ENCODE measurements at regions not wholly inside any gene's neighbourhood (a gene's known extent, or its start where the extent isn't known, plus 50 kb on each side); places are given as distances from the start of the nearest gene placed in this dataset.

- DNase-seq (ENCODE audit: low read depth): no peak
- no peak for TF ChIP-seq CTCF (IDR thresholded peaks at IDR 0.05; ENCODE audit: insufficient read depth, low read depth, low read length, missing control alignments)
- no peak overlapping the region for H3K4me3 ChIP-seq (ENCODE audit: low read length)
Observed at GRCh38 chr19:31424861-31425620, 75.8 kb upstream of the TSHZ3 start.

- no peak for DNase-seq (ENCODE audit: low read depth)
Observed at GRCh38 chr19:31427857-31428256, 78.6 kb upstream of the TSHZ3 start.

GRCh38 chr19:31430381-31430780 is 81.1 kb upstream of the TSHZ3 start:
- DNase-seq (ENCODE audit: low read depth): no peak
- TF ChIP-seq CTCF (IDR thresholded peaks at IDR 0.05; ENCODE audit: insufficient read depth, low read depth, low read length, missing control alignments): no peak
- H3K4me3 ChIP-seq (ENCODE audit: low read length): no peak overlapping the region

More at GRCh38 chr19:31427857-31428256, 78.6 kb upstream of the TSHZ3 start:
- no peak overlapping the region for H3K4me3 ChIP-seq (ENCODE audit: low read length)
- no peak for TF ChIP-seq CTCF (IDR thresholded peaks at IDR 0.05; ENCODE audit: insufficient read depth, low read depth, low read length, missing control alignments)

- no peak for DNase-seq (ENCODE audit: low read depth)
- H3K4me3 ChIP-seq (ENCODE audit: low read length): no peak overlapping the region
- TF ChIP-seq CTCF (IDR thresholded peaks at IDR 0.05; ENCODE audit: insufficient read depth, low read depth, low read length, missing control alignments): no peak
Observed at GRCh38 chr19:31432201-31432810, 83.1 kb upstream of the TSHZ3 start.

- no peak overlapping the region for H3K4me3 ChIP-seq (ENCODE audit: low read length)
- no peak for TF ChIP-seq CTCF (IDR thresholded peaks at IDR 0.05; ENCODE audit: insufficient read depth, low read depth, low read length, missing control alignments)
- DNase-seq (ENCODE audit: low read depth): no peak
Observed at GRCh38 chr19:31436121-31436776, 87.0 kb upstream of the TSHZ3 start.

GRCh38 chr19:31438401-31439269 is 89.4 kb upstream of the TSHZ3 start:
- TF ChIP-seq CTCF (IDR thresholded peaks at IDR 0.05; ENCODE audit: insufficient read depth, low read depth, low read length, missing control alignments): no peak
- no peak for DNase-seq (ENCODE audit: low read depth)
- H3K4me3 ChIP-seq (ENCODE audit: low read length): no peak overlapping the region

Measured in epithelial cell of esophagus (primary cell).